Stromal cell of bone marrow (primary cell): ENCODE measurements at regions not wholly inside any gene's neighbourhood (a gene's known extent, or its start where the extent isn't known, plus 50 kb on each side); places are given as distances from the start of the nearest gene placed in this dataset.
A peak's percentile ranks its signal among the peaks of the same experiment; 100 is the strongest.

Experiments used
- DNase-seq: peaks from one replicate; pipeline ENCODE4 v3.0.0-alpha.2; 2012; ENCODE audit warnings: low read depth

- no peak for DNase-seq
Observed at GRCh38 chr2:187274146-187274545, 173.9 kb downstream of the CALCRL start.

DNA sequence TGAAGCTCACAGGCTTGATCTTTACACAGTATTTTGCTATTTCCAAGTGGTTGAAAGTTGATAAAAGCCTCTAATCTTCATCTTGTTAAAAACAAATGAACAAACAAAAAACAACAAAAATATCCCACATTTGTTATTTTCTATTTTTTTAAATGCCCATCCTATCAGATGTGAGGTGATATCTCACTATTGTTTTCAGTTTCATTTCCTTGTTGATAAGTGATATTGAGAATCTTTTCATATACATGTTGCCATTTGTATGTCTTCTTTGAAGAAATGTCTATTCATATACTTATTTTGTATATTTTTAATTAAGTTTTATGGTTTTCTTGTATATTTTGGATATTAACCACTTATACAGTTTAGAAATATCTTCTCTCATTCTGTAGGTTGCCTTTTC, 175.8 kb downstream of the CALCRL start:
- no peak for DNase-seq

DNA sequence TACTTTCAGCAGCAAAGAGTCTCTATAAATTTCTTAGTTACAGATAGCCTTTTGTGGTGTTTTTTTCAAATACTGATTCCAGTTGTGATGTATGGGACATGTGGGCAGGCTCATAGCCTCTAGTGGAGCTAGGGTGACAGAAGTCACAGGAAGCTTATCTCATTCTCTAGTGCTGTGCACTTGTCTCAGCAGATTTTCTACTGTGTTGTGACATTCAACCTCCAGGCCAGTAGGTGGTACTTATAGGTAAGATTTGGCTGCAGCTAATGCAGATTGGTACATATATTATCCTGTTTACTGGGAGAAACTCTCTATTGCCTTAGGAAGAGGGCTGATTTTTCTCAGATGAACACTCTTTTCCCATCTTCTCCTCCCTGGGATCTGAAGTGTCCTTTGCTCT, 176.2 kb downstream of the CALCRL start:
- no peak for DNase-seq

GRCh38 chr2:187266645-187267044, 181.4 kb downstream of the CALCRL start:
- DNase-seq = no peak

DNA sequence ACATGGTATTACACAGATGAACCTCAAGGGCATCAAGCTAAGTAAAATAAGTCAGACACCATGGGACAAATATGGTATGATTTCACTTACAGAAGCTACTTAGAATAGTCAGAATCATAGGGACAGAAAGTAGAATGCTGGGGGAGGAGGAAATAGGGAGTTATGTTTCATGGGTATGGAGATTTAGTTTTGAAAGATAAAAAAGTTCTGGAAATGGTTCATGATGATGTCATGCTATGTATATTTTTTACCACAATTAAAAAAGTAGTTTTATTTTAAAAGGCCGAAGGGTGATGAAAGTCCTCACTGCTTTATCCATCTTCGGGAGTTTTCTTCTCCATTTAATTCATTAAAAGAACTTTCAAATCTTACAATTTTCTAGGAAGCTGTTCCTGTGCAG, 181.9 kb downstream of the CALCRL start:
- DNase-seq = no peak

DNA sequence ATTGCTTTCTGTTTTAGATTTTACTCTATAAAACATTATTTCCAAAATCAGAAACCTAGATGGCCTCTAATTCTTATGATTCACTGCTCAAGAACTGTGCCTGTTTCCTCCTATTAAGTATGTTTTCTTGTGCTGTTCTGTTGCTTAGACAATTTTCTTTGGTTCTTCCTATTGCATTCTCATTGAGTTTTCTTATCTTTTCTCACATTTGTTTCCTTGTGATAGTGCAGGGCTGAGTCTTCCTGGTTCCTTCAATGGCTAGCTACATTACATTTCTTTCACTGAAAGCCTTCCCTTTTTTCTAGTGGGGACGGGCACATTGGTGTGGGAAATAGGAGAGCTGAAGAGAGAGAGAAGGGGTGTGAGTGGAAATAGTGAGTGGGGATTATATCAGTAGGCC, 183.4 kb downstream of the CALCRL start:
- no peak for DNase-seq

DNA sequence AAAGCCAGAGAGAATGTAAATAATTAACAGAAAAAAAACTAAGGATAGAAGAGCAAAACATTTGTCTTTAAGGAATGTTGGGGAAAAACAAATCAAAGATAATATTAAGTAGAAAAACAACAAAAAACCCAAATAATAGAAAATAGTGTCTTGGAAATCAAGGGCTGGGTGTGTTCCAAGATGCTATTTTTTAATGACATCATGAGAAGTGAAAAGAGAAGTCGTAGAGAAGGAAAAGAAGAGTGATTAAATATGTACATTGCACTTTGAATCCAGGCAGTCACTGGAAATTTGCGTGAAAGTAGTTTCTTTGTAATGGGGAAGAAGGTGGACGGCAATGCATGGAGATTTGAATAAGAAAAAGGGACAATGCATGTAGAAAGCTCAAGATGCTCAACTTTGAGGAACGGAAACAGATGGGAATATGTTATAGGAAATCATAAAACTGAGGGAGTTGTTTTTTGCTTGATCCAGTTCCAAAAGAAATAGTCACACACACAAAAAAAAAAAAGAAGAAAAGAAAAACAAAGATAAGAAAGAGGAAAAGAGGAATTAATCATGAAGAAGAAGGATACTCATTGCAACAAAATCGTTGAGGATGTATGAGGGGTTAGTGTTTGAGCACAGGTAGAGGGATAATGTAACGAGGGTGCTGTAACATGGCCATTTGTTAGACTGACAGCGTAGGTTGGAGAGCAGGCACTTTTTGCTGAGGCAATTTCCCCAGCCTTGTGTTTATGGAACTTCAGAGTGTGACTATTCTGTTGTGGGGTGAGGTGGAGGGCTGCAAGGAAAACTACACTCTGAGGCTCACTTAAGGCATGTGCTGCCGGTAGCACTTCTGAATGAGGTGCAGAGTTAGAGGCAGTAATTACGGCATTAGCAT, 184.1 kb downstream of the CALCRL start:
- no peak for DNase-seq

- no peak for DNase-seq
Observed at GRCh38 chr2:187261705-187262104, 186.3 kb downstream of the CALCRL start.

- no peak for DNase-seq
Observed at GRCh38 chr2:187252063-187252462, 196.0 kb downstream of the CALCRL start.

GRCh38 chr2:187250137-187250536, 197.9 kb downstream of the CALCRL start:
- no peak for DNase-seq

DNA sequence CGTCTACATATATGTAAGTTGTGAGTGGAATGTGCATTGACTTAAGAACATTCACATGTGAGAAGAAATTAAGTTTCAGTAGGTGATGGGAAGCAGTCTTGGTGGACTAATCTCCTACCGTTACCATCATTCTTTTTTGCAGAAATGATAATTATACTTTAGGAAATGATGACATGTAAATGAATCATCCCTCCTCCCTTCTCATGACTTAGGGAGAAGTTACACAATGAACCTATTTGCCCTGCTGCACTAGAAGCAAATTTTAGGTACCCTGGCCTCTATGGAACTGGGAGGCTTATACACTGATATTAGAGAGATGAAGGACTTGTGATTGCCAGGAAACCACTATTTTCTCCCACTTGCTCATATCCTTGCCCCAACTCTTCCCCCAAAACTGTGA, 214.2 kb downstream of the CALCRL start:
- DNase-seq = peak; percentile 10

- no peak for DNase-seq
Observed at GRCh38 chr2:187232749-187233148, 215.3 kb downstream of the CALCRL start.

- DNase-seq = no peak
Observed at GRCh38 chr2:187230088-187230487, 218.0 kb downstream of the CALCRL start.

GRCh38 chr2:187228986-187229385, 219.1 kb downstream of the CALCRL start:
- DNase-seq = no peak

GRCh38 chr2:187224989-187225388, 223.1 kb downstream of the CALCRL start:
- no peak for DNase-seq

GRCh38 chr2:187220071-187220470, 228.0 kb downstream of the CALCRL start:
- no peak for DNase-seq

DNA sequence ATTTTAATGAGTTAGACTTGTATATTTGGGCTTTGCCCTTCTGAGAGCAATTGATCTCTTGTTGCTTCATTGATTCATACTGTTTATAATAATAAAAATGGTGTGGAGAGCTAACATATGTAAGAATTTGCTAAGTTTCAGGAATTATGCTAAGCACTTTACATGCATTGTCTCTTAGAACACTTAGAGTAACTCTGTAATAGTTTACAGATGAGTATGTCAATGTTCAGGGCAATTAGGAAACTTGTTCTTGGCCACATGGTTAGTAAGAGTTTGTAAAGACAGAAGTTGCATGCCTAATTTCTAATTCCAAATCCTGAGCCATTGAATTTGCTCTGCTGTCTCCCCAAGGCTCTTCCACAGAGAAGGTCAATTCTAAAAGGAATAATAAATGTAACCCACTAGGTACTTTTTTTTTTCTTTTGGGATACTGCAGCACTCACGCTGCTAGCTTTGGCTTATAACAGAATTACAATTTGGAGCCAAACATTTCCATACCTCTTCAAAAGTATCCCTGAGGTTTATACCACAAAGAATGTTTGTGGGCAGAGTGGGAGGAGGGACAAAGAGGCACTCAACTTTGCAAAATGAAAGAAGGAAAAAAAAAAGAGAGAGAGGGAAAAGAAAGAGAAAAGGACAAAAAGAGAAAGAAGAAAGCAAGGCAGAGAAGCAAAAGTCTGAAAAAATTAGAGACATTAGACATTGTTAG, 232.4 kb downstream of the CALCRL start:
- peak; percentile 10 for DNase-seq

DNA sequence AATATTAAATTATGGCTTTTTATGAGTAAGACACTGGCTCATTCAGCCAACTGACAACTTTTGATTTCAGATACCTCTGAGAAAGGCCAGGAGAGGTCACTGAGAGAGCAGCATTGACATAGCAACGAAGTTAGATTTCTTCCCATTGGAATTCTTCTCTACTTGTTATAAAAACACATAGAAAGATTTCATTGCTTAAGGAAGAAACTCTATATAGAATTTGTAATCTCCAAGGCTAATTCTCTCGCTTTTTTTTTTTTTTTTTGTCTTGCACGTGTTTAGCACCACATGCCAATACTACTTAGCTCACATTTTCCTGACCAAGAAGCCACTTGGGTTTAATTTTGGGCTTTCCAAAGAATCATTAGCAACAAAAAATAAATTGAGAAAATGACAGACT, 233.7 kb downstream of the CALCRL start:
- DNase-seq = no peak

- DNase-seq = no peak
Observed at GRCh38 chr2:187213798-187214197, 234.3 kb downstream of the CALCRL start.

GRCh38 chr2:187210726-187211125, 237.3 kb downstream of the CALCRL start:
- no peak for DNase-seq

DNA sequence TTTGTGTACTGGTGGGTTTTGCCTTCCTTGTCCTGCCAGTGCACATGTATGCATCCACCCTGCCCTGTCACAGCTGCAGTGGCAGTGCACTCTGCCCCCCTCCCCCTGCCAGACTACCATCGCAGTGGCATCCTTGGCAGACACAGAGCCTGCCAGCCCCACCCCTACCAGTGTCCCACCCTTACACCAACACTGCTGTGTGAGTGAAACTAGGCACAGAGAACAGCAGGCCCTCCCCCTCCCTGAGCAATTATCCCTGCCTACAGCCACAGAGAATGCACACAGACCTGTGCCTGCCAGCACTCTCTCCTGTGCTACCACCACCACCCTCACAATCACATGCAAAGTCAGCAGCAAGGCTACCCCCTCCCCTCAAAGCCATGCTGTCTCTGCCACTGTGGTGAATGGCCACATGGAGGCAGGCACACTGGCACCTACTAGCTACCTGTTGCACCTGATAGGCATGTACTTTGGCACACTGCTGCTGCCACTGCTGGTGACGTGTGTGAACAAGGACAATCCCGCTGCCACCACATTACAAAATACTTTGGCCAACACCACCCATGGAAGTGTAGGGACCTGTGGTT, 239.8 kb downstream of the CALCRL start:
- DNase-seq = no peak

DNA sequence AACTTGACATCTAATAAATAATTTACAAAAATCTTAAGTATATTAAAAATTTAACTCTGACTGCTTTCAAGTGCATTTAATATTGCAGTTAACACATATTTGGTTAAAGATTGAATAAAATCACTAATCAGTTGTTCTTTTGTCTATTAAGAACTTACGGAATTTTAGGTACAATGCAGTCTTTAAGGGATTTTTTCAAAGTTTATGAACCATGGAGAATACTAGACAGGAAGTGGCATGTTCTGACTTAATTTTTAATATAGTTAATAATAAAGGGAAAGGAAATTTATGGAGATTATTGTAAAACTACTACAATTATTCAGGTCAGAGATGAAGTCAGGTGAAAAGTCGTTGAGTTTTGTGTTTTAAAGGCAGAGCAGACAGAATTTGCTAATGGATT, 240.9 kb downstream of the CALCRL start:
- DNase-seq = no peak

GRCh38 chr2:187206471-187206870, 241.6 kb downstream of the CALCRL start:
- DNase-seq = no peak
